ENCODE measurements at regions not wholly inside any gene's neighbourhood (a gene's known extent, or its start where the extent isn't known, plus 50 kb on each side); places are given as distances from the start of the nearest gene placed in this dataset.

DNA sequence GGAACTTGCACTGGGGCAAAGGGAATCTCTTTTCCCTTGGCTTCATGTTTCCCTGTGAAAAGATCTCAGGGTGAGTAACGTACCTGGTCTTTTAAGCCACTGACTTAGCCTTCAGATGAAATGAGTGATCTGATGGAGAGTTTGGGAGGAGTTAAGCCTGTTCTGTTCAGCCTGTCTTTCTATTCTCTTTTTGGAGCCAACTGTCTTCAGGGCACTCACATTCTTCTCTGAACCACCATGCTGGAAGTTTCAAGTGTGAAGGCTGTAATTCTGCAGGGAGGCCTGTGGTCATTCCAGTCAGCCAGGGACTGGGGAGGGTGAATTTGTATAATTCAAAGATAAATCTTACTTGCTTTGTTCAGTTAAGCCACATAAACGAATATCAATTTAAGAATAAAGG lies 722.2 kb upstream of the SEMA6A start:
- H3K27ac ChIP-seq (ENCODE audit: low read depth in 1 of 2, low read length in 1 of 2): no peak overlapping the region
- no peaks in the 10 kb centered on the region for H3K9me3 ChIP-seq (ENCODE audit: control insufficient read depth in 2 of 2, insufficient read depth in 1 of 2, low read length in 1 of 2)
- no peaks in the 10 kb centered on the region for H3K4me1 ChIP-seq (ENCODE audit: control insufficient read depth in 2 of 2, insufficient read depth in 2 of 2, low read length in 2 of 2)
- H3K4me3 ChIP-seq (ENCODE audit: low read length in 2 of 2): no peak overlapping the region
- DNase-seq (ENCODE audit: low read depth in 6 of 9, low spot score in 9 of 9): no peak
- WGBS: 88% methylated on average over 2 of the region's 2 CpGs
- H3K36me3 ChIP-seq (ENCODE audit: control insufficient read depth in 2 of 2, insufficient read depth in 2 of 2, low read length in 1 of 2): no peaks in the 10 kb centered on the region
- H3K27me3 ChIP-seq (ENCODE audit: control insufficient read depth in 2 of 2, insufficient read depth in 1 of 2, low read length in 1 of 2): no peaks in the 10 kb centered on the region

DNA sequence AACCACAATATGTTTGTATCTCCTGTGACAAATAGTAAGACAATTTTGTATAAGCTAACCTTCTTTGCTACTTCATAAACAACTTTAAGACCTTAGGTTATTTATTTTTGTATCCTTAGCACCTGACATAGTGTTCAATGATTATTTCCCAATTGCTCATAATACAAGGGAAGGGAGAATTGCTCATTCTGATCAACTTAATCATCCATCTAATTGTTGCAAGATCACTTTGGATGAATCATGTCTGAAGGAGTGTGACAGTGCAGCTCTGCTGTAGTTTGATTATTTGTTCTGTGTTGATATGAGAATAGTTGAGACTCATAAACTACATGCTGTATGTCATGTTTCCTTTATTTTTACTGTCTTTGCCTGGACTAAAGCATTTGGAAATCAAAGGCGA lies 721.3 kb upstream of the SEMA6A start:
- H3K36me3 ChIP-seq (ENCODE audit: control insufficient read depth in 2 of 2, insufficient read depth in 2 of 2, low read length in 1 of 2): no peaks in the 10 kb centered on the region
- no peak overlapping the region for H3K27ac ChIP-seq (ENCODE audit: low read depth in 1 of 2, low read length in 1 of 2)
- WGBS: 90% methylated on average over 1 of the region's 1 CpG
- no peak overlapping the region for H3K4me3 ChIP-seq (ENCODE audit: low read length in 2 of 2)
- H3K9me3 ChIP-seq (ENCODE audit: control insufficient read depth in 2 of 2, insufficient read depth in 1 of 2, low read length in 1 of 2): no peaks in the 10 kb centered on the region
- H3K27me3 ChIP-seq (ENCODE audit: control insufficient read depth in 2 of 2, insufficient read depth in 1 of 2, low read length in 1 of 2): no peaks in the 10 kb centered on the region
- DNase-seq (ENCODE audit: low read depth in 6 of 9, low spot score in 9 of 9): no peak
- no peaks in the 10 kb centered on the region for H3K4me1 ChIP-seq (ENCODE audit: control insufficient read depth in 2 of 2, insufficient read depth in 2 of 2, low read length in 2 of 2)

DNA sequence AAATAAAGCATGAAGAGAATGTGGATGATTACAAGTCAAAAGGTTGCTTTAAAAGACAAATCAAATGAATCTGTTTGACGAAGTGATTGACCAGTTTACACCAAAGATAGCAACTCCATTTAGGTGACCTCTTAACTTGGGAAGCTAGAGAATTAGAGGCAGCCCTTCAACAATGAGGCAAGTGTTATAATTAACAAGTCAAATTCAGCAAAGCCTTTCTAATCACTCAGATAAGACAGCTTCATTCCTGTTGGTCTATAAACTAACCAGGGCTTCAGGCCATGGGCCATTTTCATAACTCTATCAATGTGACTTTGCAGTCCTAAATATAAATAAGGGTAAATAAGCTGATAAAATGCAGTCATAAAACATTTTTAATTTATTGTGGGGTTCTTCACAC lies 712.2 kb upstream of the SEMA6A start:
- Histone ChIP-seq H3K9me3 (ENCODE audit: control insufficient read depth in 2 of 2, insufficient read depth in 1 of 2, low read length in 1 of 2) (no peaks in the 10 kb centered on the region), H3K4me1 (ENCODE audit: control insufficient read depth in 2 of 2, insufficient read depth in 2 of 2, low read length in 2 of 2) (no peaks in the 10 kb centered on the region), H3K27me3 (ENCODE audit: control insufficient read depth in 2 of 2, insufficient read depth in 1 of 2, low read length in 1 of 2) (no peaks in the 10 kb centered on the region), H3K36me3 (ENCODE audit: control insufficient read depth in 2 of 2, insufficient read depth in 2 of 2, low read length in 1 of 2) (no peaks in the 10 kb centered on the region), H3K4me3 (ENCODE audit: low read length in 2 of 2) (no peak overlapping the region), H3K27ac (ENCODE audit: low read depth in 1 of 2, low read length in 1 of 2) (no peak overlapping the region)
- 79% methylated on average over 1 of the region's 1 CpG for WGBS
- no peak for DNase-seq (ENCODE audit: low read depth in 6 of 9, low spot score in 9 of 9)

DNA sequence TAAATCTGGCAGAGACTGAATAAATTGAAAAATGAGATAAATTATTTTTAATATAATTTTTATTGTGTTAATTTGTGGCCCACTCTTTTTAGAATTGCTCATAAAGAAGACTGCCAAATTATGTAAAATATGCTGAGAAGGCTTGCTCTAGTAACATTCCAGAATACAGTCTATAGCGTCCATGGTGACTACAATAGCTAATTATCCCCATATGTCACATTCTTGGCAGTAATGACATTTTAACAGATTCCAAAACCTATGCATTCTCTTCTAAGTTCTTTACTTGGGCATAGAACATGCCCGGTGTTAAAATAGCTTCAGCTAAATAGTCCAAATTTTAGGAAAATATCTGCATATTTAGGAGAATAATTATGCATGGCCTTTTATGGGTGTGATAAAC lies 697.0 kb upstream of the SEMA6A start:
- no peaks in the 10 kb centered on the region for H3K4me1 ChIP-seq (ENCODE audit: control insufficient read depth in 2 of 2, insufficient read depth in 2 of 2, low read length in 2 of 2)
- WGBS: 94% methylated on average over 2 of the region's 2 CpGs
- H3K27me3 ChIP-seq (ENCODE audit: control insufficient read depth in 2 of 2, insufficient read depth in 1 of 2, low read length in 1 of 2): no peaks in the 10 kb centered on the region
- H3K36me3 ChIP-seq (ENCODE audit: control insufficient read depth in 2 of 2, insufficient read depth in 2 of 2, low read length in 1 of 2): no peaks in the 10 kb centered on the region
- H3K4me3 ChIP-seq (ENCODE audit: low read length in 2 of 2): no peak overlapping the region
- no peaks in the 10 kb centered on the region for H3K9me3 ChIP-seq (ENCODE audit: control insufficient read depth in 2 of 2, insufficient read depth in 1 of 2, low read length in 1 of 2)
- no peak for DNase-seq (ENCODE audit: low read depth in 6 of 9, low spot score in 9 of 9)
- H3K27ac ChIP-seq (ENCODE audit: low read depth in 1 of 2, low read length in 1 of 2): no peak overlapping the region

DNA sequence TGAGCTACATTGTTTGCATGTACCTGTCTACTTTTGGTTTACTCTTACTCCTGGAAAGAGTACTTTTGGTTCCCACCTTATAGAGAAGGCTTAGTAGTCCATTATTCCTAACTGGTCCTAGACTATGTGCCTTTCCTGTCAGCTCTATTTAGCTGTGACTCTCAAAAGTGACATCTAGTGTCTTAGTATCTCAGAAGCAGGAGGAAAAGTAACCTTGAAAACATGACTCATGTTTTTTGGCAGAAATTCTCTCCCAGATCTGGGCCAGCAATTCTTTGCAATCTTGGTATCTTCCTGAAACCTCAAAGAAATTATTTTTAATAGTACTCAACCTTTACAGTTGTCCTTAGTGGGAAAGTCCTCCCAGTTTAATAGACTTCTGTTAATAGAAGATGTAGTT lies 691.7 kb upstream of the SEMA6A start:
- no peaks in the 10 kb centered on the region for H3K36me3 ChIP-seq (ENCODE audit: control insufficient read depth in 2 of 2, insufficient read depth in 2 of 2, low read length in 1 of 2)
- H3K27me3 ChIP-seq (ENCODE audit: control insufficient read depth in 2 of 2, insufficient read depth in 1 of 2, low read length in 1 of 2): no peaks in the 10 kb centered on the region
- no peak for DNase-seq (ENCODE audit: low read depth in 6 of 9, low spot score in 9 of 9)
- no peaks in the 10 kb centered on the region for H3K9me3 ChIP-seq (ENCODE audit: control insufficient read depth in 2 of 2, insufficient read depth in 1 of 2, low read length in 1 of 2)
- H3K4me1 ChIP-seq (ENCODE audit: control insufficient read depth in 2 of 2, insufficient read depth in 2 of 2, low read length in 2 of 2): no peaks in the 10 kb centered on the region
- H3K27ac ChIP-seq (ENCODE audit: low read depth in 1 of 2, low read length in 1 of 2): no peak overlapping the region
- no peak overlapping the region for H3K4me3 ChIP-seq (ENCODE audit: low read length in 2 of 2)

DNA sequence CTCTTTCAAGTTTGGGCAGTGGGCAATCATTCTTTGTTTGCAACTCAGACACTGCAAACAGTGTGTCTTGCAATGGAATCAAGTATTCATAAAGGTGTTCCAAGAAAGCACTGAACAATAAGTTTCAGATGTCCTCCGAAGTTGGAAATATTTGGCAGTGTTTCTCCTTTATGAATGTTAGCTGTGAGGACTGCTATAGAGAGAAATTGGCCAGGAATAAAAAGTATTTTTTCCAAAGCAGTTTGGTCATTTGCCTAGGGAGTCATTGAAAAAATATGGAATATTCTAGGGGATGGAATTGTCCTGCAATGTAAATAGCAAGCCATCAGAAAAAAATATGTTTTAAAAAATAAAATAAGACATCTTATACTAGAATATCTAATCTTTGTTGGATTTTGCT lies 688.6 kb upstream of the SEMA6A start:
- no peaks in the 10 kb centered on the region for H3K36me3 ChIP-seq (ENCODE audit: control insufficient read depth in 2 of 2, insufficient read depth in 2 of 2, low read length in 1 of 2)
- H3K4me1 ChIP-seq (ENCODE audit: control insufficient read depth in 2 of 2, insufficient read depth in 2 of 2, low read length in 2 of 2): no peaks in the 10 kb centered on the region
- WGBS: 84% methylated on average over 1 of the region's 1 CpG
- no peaks in the 10 kb centered on the region for H3K27me3 ChIP-seq (ENCODE audit: control insufficient read depth in 2 of 2, insufficient read depth in 1 of 2, low read length in 1 of 2)
- DNase-seq (ENCODE audit: low read depth in 6 of 9, low spot score in 9 of 9): no peak
- no peaks in the 10 kb centered on the region for H3K9me3 ChIP-seq (ENCODE audit: control insufficient read depth in 2 of 2, insufficient read depth in 1 of 2, low read length in 1 of 2)
- no peak overlapping the region for H3K4me3 ChIP-seq (ENCODE audit: low read length in 2 of 2)
- no peak overlapping the region for H3K27ac ChIP-seq (ENCODE audit: low read depth in 1 of 2, low read length in 1 of 2)

DNA sequence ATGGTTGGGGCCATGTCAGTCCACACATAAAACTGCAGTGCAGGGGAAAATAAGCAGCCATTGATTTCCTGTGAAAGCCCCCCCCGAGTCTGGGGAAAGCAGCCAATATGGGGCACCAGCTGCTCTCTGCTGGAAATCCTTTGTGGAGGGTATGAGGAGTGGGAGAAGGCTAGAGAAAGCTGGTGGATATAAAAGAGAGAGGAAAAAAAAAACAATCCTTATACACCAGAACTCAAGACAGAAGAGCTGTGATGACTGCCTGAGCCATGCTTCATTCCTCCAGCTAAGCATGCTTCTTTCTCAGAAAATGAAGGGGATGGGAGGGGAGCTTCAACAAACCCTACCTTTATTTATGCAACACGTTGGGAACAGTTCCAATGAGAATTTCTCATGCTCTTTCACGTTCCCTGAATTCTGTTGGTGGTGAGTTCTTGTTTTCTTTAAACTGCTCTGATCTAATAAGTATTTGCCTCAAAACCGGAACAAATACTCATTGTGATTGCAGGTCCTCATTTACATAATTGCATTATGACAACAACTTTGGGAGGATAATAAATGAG lies 688.0 kb upstream of the SEMA6A start:
- Histone ChIP-seq H3K27ac (ENCODE audit: low read depth in 1 of 2, low read length in 1 of 2) (no peak overlapping the region), H3K27me3 (ENCODE audit: control insufficient read depth in 2 of 2, insufficient read depth in 1 of 2, low read length in 1 of 2) (no peaks in the 10 kb centered on the region), H3K4me1 (ENCODE audit: control insufficient read depth in 2 of 2, insufficient read depth in 2 of 2, low read length in 2 of 2) (no peaks in the 10 kb centered on the region), H3K36me3 (ENCODE audit: control insufficient read depth in 2 of 2, insufficient read depth in 2 of 2, low read length in 1 of 2) (no peaks in the 10 kb centered on the region), H3K9me3 (ENCODE audit: control insufficient read depth in 2 of 2, insufficient read depth in 1 of 2, low read length in 1 of 2) (no peaks in the 10 kb centered on the region), H3K4me3 (ENCODE audit: low read length in 2 of 2) (no peak overlapping the region)
- WGBS: 74% methylated on average over 4 of the region's 4 CpGs
- DNase-seq (ENCODE audit: low read depth in 6 of 9, low spot score in 9 of 9): no peak

DNA sequence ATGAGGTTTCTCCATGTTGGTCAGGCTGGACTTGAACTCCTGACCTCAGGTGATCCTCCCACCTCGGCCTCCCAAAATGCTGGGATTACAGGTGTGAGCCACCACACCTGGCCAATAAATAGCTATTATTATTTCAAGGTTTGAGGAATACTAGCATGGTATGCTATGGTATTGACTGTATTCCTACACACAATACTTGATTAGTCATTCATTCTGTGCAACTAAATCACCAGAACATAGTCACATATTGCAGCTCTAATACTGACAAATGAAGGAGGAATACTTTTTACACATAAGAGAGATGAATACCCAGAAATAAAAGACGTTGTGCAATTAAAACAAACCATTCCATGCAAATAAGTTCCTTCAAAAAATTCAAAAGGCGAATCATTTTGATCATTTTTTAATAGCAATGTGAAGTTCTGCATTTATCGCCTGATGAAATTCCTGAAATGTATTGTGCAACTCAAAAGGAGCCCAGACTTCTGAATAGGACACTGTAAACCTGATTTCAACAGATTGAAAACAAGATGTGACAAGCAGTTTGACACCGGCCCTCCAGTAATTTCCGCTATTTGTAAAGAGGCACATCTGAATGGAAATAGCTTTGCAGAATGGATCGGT lies 687.4 kb upstream of the SEMA6A start:
- WGBS: 82% methylated on average over 7 of the region's 7 CpGs
- Histone ChIP-seq H3K9me3 (ENCODE audit: control insufficient read depth in 2 of 2, insufficient read depth in 1 of 2, low read length in 1 of 2) (no peaks in the 10 kb centered on the region), H3K27ac (ENCODE audit: low read depth in 1 of 2, low read length in 1 of 2) (no peak overlapping the region)

DNA sequence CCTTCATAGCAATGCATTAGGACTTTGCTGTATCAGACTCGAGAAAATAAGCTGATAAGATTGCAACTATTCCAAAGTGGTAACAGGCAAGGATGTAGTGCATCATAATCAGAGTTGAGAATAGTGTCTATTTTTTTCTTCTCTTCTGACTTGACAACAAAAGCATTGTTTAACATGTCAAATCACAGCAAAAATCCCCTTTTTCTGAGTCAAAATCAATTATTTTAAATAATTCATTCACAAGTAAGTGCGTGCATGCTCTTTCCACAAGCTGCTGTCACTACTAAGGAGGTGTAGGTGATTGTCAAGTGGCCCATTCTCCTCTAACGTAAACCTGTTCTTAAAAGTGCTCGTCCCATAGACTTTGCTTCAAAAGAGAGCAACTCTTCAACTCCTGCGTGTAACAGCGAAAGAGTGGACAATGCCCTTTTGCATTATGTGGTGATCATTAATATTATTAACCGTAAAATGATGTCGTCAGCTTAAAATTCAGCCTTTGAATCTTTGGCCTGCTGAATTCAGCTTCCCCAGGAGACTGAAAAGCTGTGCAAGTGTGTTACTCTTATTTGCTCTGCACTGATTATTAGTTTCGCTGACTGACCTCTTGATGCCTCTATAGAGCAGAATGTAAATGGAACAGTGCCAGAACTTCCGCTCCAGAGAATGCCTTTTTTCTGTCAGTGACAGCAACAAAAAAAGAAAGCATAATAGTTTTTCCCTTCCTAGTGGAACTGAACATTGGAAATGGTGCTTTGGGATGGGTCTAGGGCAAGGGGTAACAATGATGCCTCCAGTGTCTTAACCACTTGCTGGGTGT lies 680.8 kb upstream of the SEMA6A start:
- H3K27me3 ChIP-seq (ENCODE audit: control insufficient read depth in 2 of 2, insufficient read depth in 1 of 2, low read length in 1 of 2): no peaks in the 10 kb centered on the region
- no peaks in the 10 kb centered on the region for H3K4me1 ChIP-seq (ENCODE audit: control insufficient read depth in 2 of 2, insufficient read depth in 2 of 2, low read length in 2 of 2)
- no peak for DNase-seq (ENCODE audit: low read depth in 6 of 9, low spot score in 9 of 9)

More for the DNA sequence above, 687.4 kb upstream of the SEMA6A start:
- no peak for DNase-seq (ENCODE audit: low read depth in 6 of 9, low spot score in 9 of 9)
- no peaks in the 10 kb centered on the region for H3K36me3 ChIP-seq (ENCODE audit: control insufficient read depth in 2 of 2, insufficient read depth in 2 of 2, low read length in 1 of 2)
- no peak overlapping the region for H3K4me3 ChIP-seq (ENCODE audit: low read length in 2 of 2)
- H3K27me3 ChIP-seq (ENCODE audit: control insufficient read depth in 2 of 2, insufficient read depth in 1 of 2, low read length in 1 of 2): no peaks in the 10 kb centered on the region
- H3K4me1 ChIP-seq (ENCODE audit: control insufficient read depth in 2 of 2, insufficient read depth in 2 of 2, low read length in 2 of 2): no peaks in the 10 kb centered on the region

More for the DNA sequence above, 680.8 kb upstream of the SEMA6A start:
- Histone ChIP-seq H3K36me3 (ENCODE audit: control insufficient read depth in 2 of 2, insufficient read depth in 2 of 2, low read length in 1 of 2) (no peaks in the 10 kb centered on the region), H3K9me3 (ENCODE audit: control insufficient read depth in 2 of 2, insufficient read depth in 1 of 2, low read length in 1 of 2) (no peaks in the 10 kb centered on the region), H3K27ac (ENCODE audit: low read depth in 1 of 2, low read length in 1 of 2) (no peak overlapping the region), H3K4me3 (ENCODE audit: low read length in 2 of 2) (no peak overlapping the region)
- 95% methylated on average over 10 of the region's 10 CpGs for WGBS

Measured in thymus (tissue), 11 donors.